ENCODE measurements at regions not wholly inside any gene's neighbourhood (a gene's known extent, or its start where the extent isn't known, plus 50 kb on each side); places are given as distances from the start of the nearest gene placed in this dataset.

- TF ChIP-seq EZH2phosphoT487 (IDR thresholded peaks at IDR 0.05; ENCODE audit: insufficient read depth, low read depth) = no peak
- TF ChIP-seq EZH2 (IDR thresholded peaks at IDR 0.05; ENCODE audit: insufficient read depth, poor library complexity, severe bottlenecking) = no peak
Observed at GRCh38 chr1:221911714-221912113, 169.8 kb upstream of the DUSP10 start.

Measured in GM23248 (cell line).